Nephron progenitor cell (in vitro differentiated cells): ENCODE measurements at regions not wholly inside any gene's neighbourhood (a gene's known extent, or its start where the extent isn't known, plus 50 kb on each side); places are given as distances from the start of the nearest gene placed in this dataset.

Experiments used
- DNase-seq: peaks from one replicate; pipeline ENCODE4 v3.0.0; 2021
- H3K27ac Mint-ChIP-seq: 2 replicates; pipeline ENCODE4 v1.8.0; 2021; ENCODE audit warnings: mild to moderate bottlenecking, moderate library complexity, mixed read lengths
- H3K27me3 Mint-ChIP-seq: 2 replicates; pipeline ENCODE4 v1.8.0; 2021; ENCODE audit warnings: mild to moderate bottlenecking, low read depth, mixed read lengths; ENCODE audit not compliant: poor library complexity
- H3K36me3 Mint-ChIP-seq: 2 replicates; pipeline ENCODE4 v1.8.0; 2021; ENCODE audit warnings: low read depth, mixed read lengths
- H3K4me1 Mint-ChIP-seq: 2 replicates; pipeline ENCODE4 v1.8.0; 2021; ENCODE audit warnings: mixed read lengths
- H3K4me3 Mint-ChIP-seq: 2 replicates; pipeline ENCODE4 v1.8.0; 2021; ENCODE audit warnings: mild to moderate bottlenecking, moderate library complexity, mixed read lengths
- H3K9me3 Mint-ChIP-seq: 2 replicates; pipeline ENCODE4 v1.8.0; 2021; ENCODE audit warnings: mild to moderate bottlenecking, moderate library complexity, mixed read lengths
- TF ChIP-seq, protein P1 (sequence below): fragments of 200-600 bp; sonication (generic); IDR thresholded peaks from 2 replicates; pipeline ENCODE4 v1.5.0; 2021; ENCODE audit warnings: antibody characterized with exemption

DNA sequence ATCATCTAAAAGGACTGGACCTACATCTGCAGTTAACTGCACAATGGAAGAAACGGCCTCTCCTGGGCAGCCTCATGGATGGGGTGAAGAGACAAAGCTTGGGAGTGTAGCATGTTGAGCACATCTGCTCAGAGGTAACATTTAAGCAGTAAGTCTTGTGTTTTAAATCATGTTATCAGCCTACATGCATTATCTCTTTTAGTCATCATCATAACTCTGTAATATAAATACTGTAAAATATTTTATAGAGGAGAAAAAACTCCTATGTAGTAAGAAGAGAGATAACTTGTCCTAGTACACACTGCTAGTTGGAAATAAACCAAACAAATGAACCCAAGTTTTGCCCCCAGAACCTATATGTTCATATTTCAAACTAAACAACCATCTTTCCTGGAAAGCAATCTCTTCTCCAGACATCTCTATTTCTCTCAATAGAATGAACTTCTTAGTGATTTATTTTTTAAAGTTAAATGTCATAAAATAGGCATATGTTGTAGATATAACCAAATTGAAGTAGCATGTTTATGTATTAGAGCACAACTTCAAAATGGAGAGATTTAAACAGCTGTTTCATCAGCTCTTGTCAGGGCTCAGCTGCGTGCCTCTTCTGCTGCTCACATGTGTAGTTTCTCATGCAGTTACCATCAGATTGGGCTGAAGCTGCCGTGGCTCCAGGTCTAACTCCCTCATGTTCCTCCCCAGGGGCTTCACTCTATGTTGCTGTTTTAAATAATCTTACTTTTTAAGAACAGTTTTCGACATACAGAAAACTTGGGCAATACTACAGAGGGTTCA, 581.8 kb upstream of the ZFP42 start:
- Mint-ChIP-seq H3K27me3 (no peaks in the 10 kb centered on the region), H3K4me1 (no peaks in the 10 kb centered on the region), H3K27ac (no peak overlapping the region), H3K4me3 (no peak overlapping the region), H3K36me3 (peaks cover 3% of the 10 kb centered on the region), H3K9me3 (peaks cover 4% of the 10 kb centered on the region)
- TF ChIP-seq, protein P1, sequence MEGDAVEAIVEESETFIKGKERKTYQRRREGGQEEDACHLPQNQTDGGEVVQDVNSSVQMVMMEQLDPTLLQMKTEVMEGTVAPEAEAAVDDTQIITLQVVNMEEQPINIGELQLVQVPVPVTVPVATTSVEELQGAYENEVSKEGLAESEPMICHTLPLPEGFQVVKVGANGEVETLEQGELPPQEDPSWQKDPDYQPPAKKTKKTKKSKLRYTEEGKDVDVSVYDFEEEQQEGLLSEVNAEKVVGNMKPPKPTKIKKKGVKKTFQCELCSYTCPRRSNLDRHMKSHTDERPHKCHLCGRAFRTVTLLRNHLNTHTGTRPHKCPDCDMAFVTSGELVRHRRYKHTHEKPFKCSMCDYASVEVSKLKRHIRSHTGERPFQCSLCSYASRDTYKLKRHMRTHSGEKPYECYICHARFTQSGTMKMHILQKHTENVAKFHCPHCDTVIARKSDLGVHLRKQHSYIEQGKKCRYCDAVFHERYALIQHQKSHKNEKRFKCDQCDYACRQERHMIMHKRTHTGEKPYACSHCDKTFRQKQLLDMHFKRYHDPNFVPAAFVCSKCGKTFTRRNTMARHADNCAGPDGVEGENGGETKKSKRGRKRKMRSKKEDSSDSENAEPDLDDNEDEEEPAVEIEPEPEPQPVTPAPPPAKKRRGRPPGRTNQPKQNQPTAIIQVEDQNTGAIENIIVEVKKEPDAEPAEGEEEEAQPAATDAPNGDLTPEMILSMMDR: no peak
- no peak for DNase-seq

DNA sequence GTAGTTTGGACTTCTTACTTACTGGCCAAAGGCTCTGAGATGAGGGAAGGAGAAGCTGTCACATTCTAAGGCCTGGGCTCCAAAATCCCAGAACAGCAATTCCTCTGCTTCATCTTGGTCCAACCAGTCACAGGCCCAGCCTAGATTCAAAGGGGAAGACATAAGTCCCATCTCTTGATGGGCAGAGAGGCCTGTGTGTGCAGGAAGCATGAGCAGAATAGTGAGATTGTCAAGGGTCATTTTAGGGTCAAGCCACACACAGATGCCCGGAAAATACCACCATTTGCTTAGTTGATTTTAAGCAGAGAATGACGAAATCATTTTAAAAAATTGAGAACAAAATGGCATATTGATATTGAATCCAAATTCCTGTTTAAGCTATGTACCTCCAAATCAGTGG, 580.9 kb upstream of the ZFP42 start:
- TF ChIP-seq, protein P1: no peak
- H3K9me3 Mint-ChIP-seq: peaks cover 10% of the 10 kb centered on the region
- H3K27ac Mint-ChIP-seq: no peak overlapping the region
- H3K4me3 Mint-ChIP-seq: no peak overlapping the region
- H3K36me3 Mint-ChIP-seq: peaks cover 3% of the 10 kb centered on the region
- H3K4me1 Mint-ChIP-seq: no peaks in the 10 kb centered on the region
- no peaks in the 10 kb centered on the region for H3K27me3 Mint-ChIP-seq
- DNase-seq: no peak

DNA sequence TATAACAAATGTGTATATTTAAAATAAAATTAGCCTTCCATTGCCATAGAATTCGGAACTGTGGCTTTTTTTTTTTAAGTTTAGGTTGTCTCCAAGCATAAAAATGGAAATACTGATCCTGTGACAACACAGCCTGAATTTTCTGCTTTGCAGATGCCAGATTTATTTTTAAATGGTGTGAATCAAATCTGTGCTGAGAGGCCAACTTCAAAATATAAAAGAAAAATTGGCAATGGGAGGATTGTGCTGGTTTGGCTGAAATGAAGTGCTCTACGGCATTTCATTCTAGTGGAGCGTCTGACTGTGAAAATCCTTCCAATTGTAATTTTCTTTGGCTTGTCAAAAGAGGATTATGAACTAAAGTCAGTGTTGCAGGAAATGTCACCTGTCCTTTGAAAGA, 580.3 kb upstream of the ZFP42 start:
- H3K9me3 Mint-ChIP-seq: peaks cover 16% of the 10 kb centered on the region
- peaks cover 8% of the 10 kb centered on the region for H3K36me3 Mint-ChIP-seq
- no peaks in the 10 kb centered on the region for H3K27me3 Mint-ChIP-seq
- DNase-seq: no peak
- no peaks in the 10 kb centered on the region for H3K4me1 Mint-ChIP-seq
- no peak overlapping the region for H3K4me3 Mint-ChIP-seq
- no peak overlapping the region for H3K27ac Mint-ChIP-seq
- TF ChIP-seq, protein P1: no peak

DNA sequence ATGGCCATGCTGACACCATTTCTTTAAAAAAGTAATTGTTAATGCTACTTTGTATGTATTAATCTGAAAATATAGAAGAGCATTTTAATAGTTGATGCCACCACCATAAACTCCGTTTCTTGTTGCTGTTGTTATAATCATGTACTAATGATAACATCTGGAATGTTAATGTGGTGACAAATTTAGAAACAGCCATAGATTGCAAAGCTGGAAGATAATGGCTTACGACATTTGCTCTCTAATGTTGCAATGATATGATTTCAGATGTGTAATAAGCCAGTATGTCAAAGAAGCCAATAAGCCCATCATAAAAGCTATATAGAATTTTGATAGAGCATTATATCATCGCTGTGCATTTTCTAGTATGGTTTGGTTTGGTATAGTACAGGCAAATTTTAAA, 579.4 kb upstream of the ZFP42 start:
- TF ChIP-seq, protein P1: no peak
- no peaks in the 10 kb centered on the region for H3K27me3 Mint-ChIP-seq
- DNase-seq: no peak

DNA sequence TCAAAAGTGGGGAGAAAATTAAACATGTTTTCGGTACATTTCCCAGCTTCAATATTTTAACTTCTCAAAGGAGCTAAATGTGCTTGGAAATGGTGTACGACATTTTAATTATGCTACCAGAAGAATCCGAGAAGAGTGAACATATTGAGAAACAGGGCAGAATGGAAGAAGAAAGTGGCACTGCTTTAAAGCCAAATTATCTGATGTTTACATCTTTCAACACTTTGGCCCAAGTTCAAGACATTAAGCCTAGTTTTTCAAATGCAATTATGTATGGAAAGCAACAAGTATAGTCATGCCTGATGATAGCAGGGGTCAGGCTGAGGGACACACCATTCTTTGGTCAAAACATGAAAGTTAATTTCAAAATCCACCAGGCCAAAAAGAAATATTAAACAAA, 577.9 kb upstream of the ZFP42 start:
- Mint-ChIP-seq H3K27ac (no peak overlapping the region), H3K27me3 (no peaks in the 10 kb centered on the region), H3K9me3 (peaks cover 24% of the 10 kb centered on the region), H3K4me3 (no peak overlapping the region), H3K36me3 (peaks cover 8% of the 10 kb centered on the region), H3K4me1 (no peaks in the 10 kb centered on the region)
- no peak for DNase-seq
- TF ChIP-seq, protein P1: no peak

More for the DNA sequence above, 579.4 kb upstream of the ZFP42 start:
- H3K9me3 Mint-ChIP-seq: peaks cover 17% of the 10 kb centered on the region
- no peak overlapping the region for H3K4me3 Mint-ChIP-seq
- no peak overlapping the region for H3K27ac Mint-ChIP-seq
- no peaks in the 10 kb centered on the region for H3K4me1 Mint-ChIP-seq
- peaks cover 8% of the 10 kb centered on the region for H3K36me3 Mint-ChIP-seq

DNA sequence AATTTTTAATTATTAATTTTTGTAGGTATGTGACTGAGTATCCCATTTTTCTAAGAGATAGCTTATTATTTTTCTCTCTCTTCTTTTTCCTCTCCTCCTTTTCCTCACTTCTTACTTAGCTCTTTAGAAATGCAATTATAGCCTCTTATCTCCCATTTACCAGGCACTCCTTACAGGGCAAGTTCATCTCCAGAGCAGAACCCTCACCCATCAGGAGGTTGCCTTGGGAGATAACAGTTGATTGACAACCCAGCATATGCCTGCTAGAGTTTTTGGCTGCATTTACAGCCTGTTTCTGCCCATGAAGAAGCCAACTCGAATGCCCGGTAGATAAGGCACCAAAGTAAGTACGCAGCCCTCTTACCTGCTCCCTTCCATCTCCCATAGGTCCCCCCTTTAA, 572.9 kb upstream of the ZFP42 start:
- TF ChIP-seq, protein P1: no peak
- no peak overlapping the region for H3K4me3 Mint-ChIP-seq
- peaks cover 20% of the 10 kb centered on the region for H3K9me3 Mint-ChIP-seq
- no peaks in the 10 kb centered on the region for H3K27me3 Mint-ChIP-seq
- no peaks in the 10 kb centered on the region for H3K4me1 Mint-ChIP-seq
- H3K27ac Mint-ChIP-seq: no peak overlapping the region
- no peak for DNase-seq
- peaks cover 5% of the 10 kb centered on the region for H3K36me3 Mint-ChIP-seq
